ENCODE measurements at regions not wholly inside any gene's neighbourhood (a gene's known extent, or its start where the extent isn't known, plus 50 kb on each side); places are given as distances from the start of the nearest gene placed in this dataset.

GRCh38 chr15:35167675-35168074 lies 82.6 kb upstream of the NANOGP8 start:
- H3K9me2 ChIP-seq (replicated peaks; ENCODE audit: insufficient read depth, low read length): no peaks in the 10 kb centered on the region
- TF ChIP-seq CTCF (IDR thresholded peaks at IDR 0.05; ENCODE audit: insufficient read depth, low read length, poor library complexity, severe bottlenecking) (no peak), EZH2phosphoT487 (conservative IDR thresholded peaks at IDR 0.05; ENCODE audit: low read length) (no peak)

GRCh38 chr15:35166730-35167359 lies 81.8 kb upstream of the NANOGP8 start:
- TF ChIP-seq CTCF (IDR thresholded peaks at IDR 0.05; ENCODE audit: insufficient read depth, low read length, poor library complexity, severe bottlenecking): no peak
- TF ChIP-seq EZH2phosphoT487 (conservative IDR thresholded peaks at IDR 0.05; ENCODE audit: low read length): no peak
- Histone ChIP-seq H3F3A (ENCODE audit: insufficient read depth) (no peaks in the 10 kb centered on the region), H3K9ac (ENCODE audit: low read length) (no peak overlapping the region), H4K20me1 (ENCODE audit: low read depth, low read length) (no peaks in the 10 kb centered on the region), H3K27ac (ENCODE audit: low read depth, low read length) (no peak overlapping the region), H3K9me3 (ENCODE audit: insufficient read depth, low read length) (no peaks in the 10 kb centered on the region), H3K4me3 (ENCODE audit: insufficient read depth, low read length, poor library complexity, severe bottlenecking) (no peak overlapping the region), H3K4me2 (ENCODE audit: low read depth, low read length, poor library complexity, severe bottlenecking) (no peak overlapping the region), H2AFZ (ENCODE audit: low read depth, low read length, severe bottlenecking) (no peak overlapping the region), H3K27me3 (ENCODE audit: low read length) (no peaks in the 10 kb centered on the region), H3K79me2 (ENCODE audit: insufficient read depth, low read length) (no peaks in the 10 kb centered on the region), H3K9me2 (replicated peaks; ENCODE audit: insufficient read depth, low read length) (no peaks in the 10 kb centered on the region), H3K36me3 (ENCODE audit: low read length) (no peaks in the 10 kb centered on the region)

More at GRCh38 chr15:35167675-35168074, 82.6 kb upstream of the NANOGP8 start:
- Histone ChIP-seq H3K27ac (ENCODE audit: low read depth, low read length) (no peak overlapping the region), H3K9me3 (ENCODE audit: insufficient read depth, low read length) (no peaks in the 10 kb centered on the region), H3K4me3 (ENCODE audit: insufficient read depth, low read length, poor library complexity, severe bottlenecking) (no peak overlapping the region), H3K36me3 (ENCODE audit: low read length) (no peaks in the 10 kb centered on the region), H2AFZ (ENCODE audit: low read depth, low read length, severe bottlenecking) (no peak overlapping the region), H3K9ac (ENCODE audit: low read length) (no peak overlapping the region), H4K20me1 (ENCODE audit: low read depth, low read length) (no peaks in the 10 kb centered on the region), H3K4me2 (ENCODE audit: low read depth, low read length, poor library complexity, severe bottlenecking) (no peak overlapping the region), H3F3A (ENCODE audit: insufficient read depth) (no peaks in the 10 kb centered on the region), H3K79me2 (ENCODE audit: insufficient read depth, low read length) (no peaks in the 10 kb centered on the region), H3K27me3 (ENCODE audit: low read length) (no peaks in the 10 kb centered on the region)

GRCh38 chr15:35161694-35162093 lies 76.6 kb upstream of the NANOGP8 start:
- no peak overlapping the region for H3K4me3 ChIP-seq (ENCODE audit: insufficient read depth, low read length, poor library complexity, severe bottlenecking)
- H3K27ac ChIP-seq (ENCODE audit: low read depth, low read length): no peak overlapping the region
- H3K4me2 ChIP-seq (ENCODE audit: low read depth, low read length, poor library complexity, severe bottlenecking): no peak overlapping the region

More at GRCh38 chr15:35161694-35162093, 76.6 kb upstream of the NANOGP8 start:
- Histone ChIP-seq H3K36me3 (ENCODE audit: low read length) (no peaks in the 10 kb centered on the region), H3K79me2 (ENCODE audit: insufficient read depth, low read length) (no peaks in the 10 kb centered on the region), H3K9me3 (ENCODE audit: insufficient read depth, low read length) (no peaks in the 10 kb centered on the region), H2AFZ (ENCODE audit: low read depth, low read length, severe bottlenecking) (no peak overlapping the region), H3F3A (ENCODE audit: insufficient read depth) (no peaks in the 10 kb centered on the region), H3K9ac (ENCODE audit: low read length) (no peak overlapping the region), H3K9me2 (replicated peaks; ENCODE audit: insufficient read depth, low read length) (no peaks in the 10 kb centered on the region), H4K20me1 (ENCODE audit: low read depth, low read length) (no peaks in the 10 kb centered on the region), H3K27me3 (ENCODE audit: low read length) (no peaks in the 10 kb centered on the region)
- TF ChIP-seq EZH2phosphoT487 (conservative IDR thresholded peaks at IDR 0.05; ENCODE audit: low read length): no peak
- TF ChIP-seq CTCF (IDR thresholded peaks at IDR 0.05; ENCODE audit: insufficient read depth, low read length, poor library complexity, severe bottlenecking): no peak

All from SU-DHL-6 (cell line).